ENCODE measurements at regions not wholly inside any gene's neighbourhood (a gene's known extent, or its start where the extent isn't known, plus 50 kb on each side); places are given as distances from the start of the nearest gene placed in this dataset.
A peak's percentile ranks its signal among the peaks of the same experiment; 100 is the strongest.
"Not testable (repeated sequence)": the region's sequence is repeated elsewhere in the genome, so short reads cannot be mapped to it uniquely, and the experiment has no call there.

- H3K27me3 ChIP-seq; intact Hi-C loops (cut with DNase I); DNase-seq; ATAC-seq; FAIRE-seq; H3K9me3 ChIP-seq; H3K27ac ChIP-seq; H3K4me3 ChIP-seq; H3K36me3 ChIP-seq: not testable (repeated sequence)
- WGBS, 2 donors: 84 to 91% methylated on average over 4 of the region's 4 CpGs
- H3K4me1 ChIP-seq: peaks cover 0 to 15% (median 4%) of the 10 kb centered on the region in 3 donors
These were observed 133.0 kb downstream of the FOXD4L6 start for GRCh38 chr9:40995490-40995889.

- H3K9me3 ChIP-seq; H3K27ac ChIP-seq; FAIRE-seq; intact Hi-C loops (cut with DNase I); DNase-seq; H3K36me3 ChIP-seq; ATAC-seq; H3K4me3 ChIP-seq; H3K27me3 ChIP-seq: not testable (repeated sequence)
- WGBS, 2 donors: 60 to 83% methylated on average over 2 of the region's 2 CpGs
- peaks cover 0 to 15% (median 4%) of the 10 kb centered on the region in 3 donors for H3K4me1 ChIP-seq
These were observed 134.6 kb downstream of the FOXD4L6 start for GRCh38 chr9:40993842-40994241.

GRCh38 chr9:40993375-40993774 lies 135.1 kb downstream of the FOXD4L6 start:
- H3K4me3 ChIP-seq; ATAC-seq; intact Hi-C loops (cut with DNase I); H3K27ac ChIP-seq; H3K9me3 ChIP-seq; H3K36me3 ChIP-seq; DNase-seq; H3K27me3 ChIP-seq; FAIRE-seq: not testable (repeated sequence)
- WGBS, 2 donors: 84 to 95% methylated on average over 3 of the region's 4 CpGs
- H3K4me1 ChIP-seq: peaks cover 0 to 15% (median 4%) of the 10 kb centered on the region in 3 donors

- intact Hi-C loops (cut with DNase I); FAIRE-seq; H3K9me3 ChIP-seq; H3K36me3 ChIP-seq; H3K27me3 ChIP-seq: not testable (repeated sequence)
- Histone ChIP-seq H3K4me1 (peaks cover 0 to 15% (median 4%) of the 10 kb centered on the region in 3 donors), H3K4me3 (peak overlapping the region; percentile 64 to 100 (median 84)), H3K27ac (peak overlapping the region; percentile 79 to 97 (median 82))
- DNase-seq (peak in 4 of 6 donors; percentile 36 to 91 (median 70)), ATAC-seq (peak in 2 of 4 donors; percentile 14 to 29)
- 6 to 14% methylated on average over 25 of the region's 25 CpGs for WGBS, 2 donors
These were observed 136.0 kb downstream of the FOXD4L6 start for GRCh38 chr9:40992472-40992821.

GRCh38 chr9:40991741-40992471 lies 136.6 kb downstream of the FOXD4L6 start:
- H3K9me3 ChIP-seq; H3K36me3 ChIP-seq; FAIRE-seq; intact Hi-C loops (cut with DNase I); H3K27me3 ChIP-seq: not testable (repeated sequence)
- ATAC-seq: peak; percentile 99 to 100 (median 100)
- DNase-seq: peak; percentile 95 to 99 (median 98)
- Histone ChIP-seq H3K4me3 (peak overlapping the region; percentile 64 to 100 (median 84)), H3K4me1 (peaks cover 0 to 15% (median 4%) of the 10 kb centered on the region in 3 donors), H3K27ac (peak overlapping the region; percentile 79 to 97 (median 82))
- 9 to 10% methylated on average over 54 of the region's 54 CpGs for WGBS, 2 donors
- TF ChIP-seq CTCF (IDR thresholded peaks at IDR 0.05): peak; percentile 89 to 98 (median 98)

- WGBS, 2 donors: 47 to 48% methylated on average over 20 of the region's 20 CpGs
- FAIRE-seq; H3K9me3 ChIP-seq; DNase-seq; intact Hi-C loops (cut with DNase I); H3K27me3 ChIP-seq; H3K36me3 ChIP-seq; ATAC-seq: not testable (repeated sequence)
- Histone ChIP-seq H3K4me1 (peaks cover 0 to 15% (median 4%) of the 10 kb centered on the region in 3 donors), H3K4me3 (peak overlapping the region; percentile 64 to 100 (median 84)), H3K27ac (peak overlapping the region; percentile 79 to 97 (median 82))
These were observed 137.3 kb downstream of the FOXD4L6 start for GRCh38 chr9:40991100-40991740.

GRCh38 chr9:40986332-40986731 lies 142.1 kb downstream of the FOXD4L6 start:
- ATAC-seq; DNase-seq; H3K4me3 ChIP-seq; FAIRE-seq; intact Hi-C loops (cut with DNase I); H3K27me3 ChIP-seq; H3K36me3 ChIP-seq; H3K4me1 ChIP-seq; H3K27ac ChIP-seq; H3K9me3 ChIP-seq: not testable (repeated sequence)
- 65 to 82% methylated on average over 2 of the region's 2 CpGs for WGBS, 2 donors

- H3K4me1 ChIP-seq; H3K4me3 ChIP-seq; H3K27ac ChIP-seq; H3K27me3 ChIP-seq; intact Hi-C loops (cut with DNase I); ATAC-seq; H3K9me3 ChIP-seq; H3K36me3 ChIP-seq; FAIRE-seq: not testable (repeated sequence)
- 79 to 91% methylated on average over 11 to 17 of the region's 17 CpGs for WGBS, 2 donors
- peak in 2 of 6 donors; percentile 8 to 81 for DNase-seq
These were observed 153.1 kb downstream of the FOXD4L6 start for GRCh38 chr9:40975351-40975750.

GRCh38 chr9:40974912-40975311 lies 153.6 kb downstream of the FOXD4L6 start:
- H3K4me1 ChIP-seq; FAIRE-seq; H3K27me3 ChIP-seq; H3K9me3 ChIP-seq; H3K36me3 ChIP-seq; H3K4me3 ChIP-seq; ATAC-seq; intact Hi-C loops (cut with DNase I); H3K27ac ChIP-seq: not testable (repeated sequence)
- 75 to 89% methylated on average over 9 to 10 of the region's 10 CpGs for WGBS, 2 donors
- DNase-seq: peak in 1 of 6 donors; percentile 42

- intact Hi-C loops (cut with DNase I); H3K4me1 ChIP-seq; H3K4me3 ChIP-seq; FAIRE-seq; ATAC-seq; H3K27ac ChIP-seq; H3K36me3 ChIP-seq; H3K9me3 ChIP-seq; H3K27me3 ChIP-seq: not testable (repeated sequence)
- 43 to 73% methylated on average over 3 of the region's 3 CpGs for WGBS, 2 donors
- DNase-seq: peak in 1 of 6 donors; percentile 8
These were observed 156.7 kb downstream of the FOXD4L6 start for GRCh38 chr9:40971773-40972172.

GRCh38 chr9:40970340-40970739 lies 158.1 kb downstream of the FOXD4L6 start:
- H3K4me3 ChIP-seq; DNase-seq; H3K9me3 ChIP-seq; FAIRE-seq; intact Hi-C loops (cut with DNase I); ATAC-seq; H3K4me1 ChIP-seq; H3K36me3 ChIP-seq; H3K27ac ChIP-seq; H3K27me3 ChIP-seq: not testable (repeated sequence)
- WGBS, 2 donors: 49 to 71% methylated on average over 4 of the region's 5 CpGs
